CD1c-positive myeloid dendritic cell (primary cell): ENCODE measurements at regions not wholly inside any gene's neighbourhood (a gene's known extent, or its start where the extent isn't known, plus 50 kb on each side); places are given as distances from the start of the nearest gene placed in this dataset.
"Not testable (repeated sequence)": the region's sequence is repeated elsewhere in the genome, so short reads cannot be mapped to it uniquely, and the experiment has no call there.

ENCODE experiments used
- DNase-seq: peaks from one replicate; pipeline ENCODE4 v3.0.0-alpha.2; 2016; ENCODE audit errors: extremely low spot score

DNA sequence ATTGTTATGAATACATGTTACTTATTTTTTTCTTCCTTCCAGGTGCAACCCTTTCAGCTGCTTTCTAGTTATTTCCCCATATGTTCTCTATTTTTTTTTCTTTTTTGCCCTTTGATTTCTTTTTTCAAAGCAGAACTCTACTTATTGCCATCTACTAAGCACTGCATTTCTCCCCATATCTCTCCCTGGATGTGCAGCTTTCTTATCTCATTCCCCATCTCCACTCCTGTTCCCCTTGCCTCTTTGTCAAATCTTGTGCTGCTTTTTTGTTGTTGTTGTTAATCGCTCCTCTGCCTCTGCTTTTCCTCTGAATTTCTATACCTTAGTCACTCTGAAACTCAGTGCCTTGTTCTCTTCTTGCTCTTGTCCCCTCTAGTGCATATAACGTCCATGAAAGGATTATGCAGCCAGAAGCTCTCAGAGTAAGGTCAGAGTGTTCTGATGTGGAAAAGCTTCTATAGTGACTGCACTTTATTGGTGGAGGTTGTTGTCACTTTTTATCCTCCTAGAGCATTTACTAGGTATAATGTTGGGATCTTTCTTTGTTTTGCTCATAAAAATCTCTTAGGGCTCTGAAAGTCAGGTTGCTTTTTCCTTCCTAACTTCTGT lies 51.1 kb upstream of the JADE1 start:
- DNase-seq: no peak

DNA sequence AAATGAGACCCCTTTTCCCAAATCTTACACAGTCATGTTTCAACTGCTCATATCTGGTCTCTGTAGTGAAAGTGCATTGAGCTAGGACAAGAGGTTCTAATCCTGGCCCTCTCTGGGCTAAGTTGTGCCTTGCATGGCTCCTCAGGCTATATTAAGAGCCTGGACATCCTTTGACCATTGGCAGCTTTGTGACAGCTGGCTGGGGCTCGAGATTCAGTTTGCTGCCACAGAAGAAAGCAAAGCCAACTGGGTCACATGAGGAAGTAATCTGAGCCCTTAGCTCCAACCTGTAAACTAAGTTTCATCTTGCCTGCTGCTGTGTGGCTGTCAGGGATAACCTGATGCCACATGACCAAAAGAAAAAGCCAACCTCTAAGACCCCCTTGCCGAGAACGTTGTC lies 51.8 kb upstream of the JADE1 start:
- DNase-seq: no peak

DNA sequence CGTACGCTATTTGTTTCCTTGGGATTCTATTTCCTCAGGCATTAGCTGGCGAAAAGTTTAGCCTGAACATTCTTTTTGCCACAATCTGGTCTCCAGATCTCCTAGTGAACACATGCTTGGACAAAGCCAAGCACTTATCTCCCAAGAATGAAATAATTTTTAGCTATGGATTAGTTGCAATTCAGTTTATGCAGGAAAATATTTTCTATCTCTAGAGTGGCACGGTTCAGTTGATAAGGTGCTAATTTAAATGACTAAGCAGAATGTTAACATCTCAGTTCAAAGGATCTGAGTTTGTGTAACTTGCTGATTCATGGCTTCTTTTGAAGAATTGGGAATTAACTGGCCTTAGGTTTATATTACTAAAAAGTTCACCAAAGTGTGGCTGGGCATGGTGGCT lies 58.1 kb upstream of the JADE1 start:
- DNase-seq: no peak

DNA sequence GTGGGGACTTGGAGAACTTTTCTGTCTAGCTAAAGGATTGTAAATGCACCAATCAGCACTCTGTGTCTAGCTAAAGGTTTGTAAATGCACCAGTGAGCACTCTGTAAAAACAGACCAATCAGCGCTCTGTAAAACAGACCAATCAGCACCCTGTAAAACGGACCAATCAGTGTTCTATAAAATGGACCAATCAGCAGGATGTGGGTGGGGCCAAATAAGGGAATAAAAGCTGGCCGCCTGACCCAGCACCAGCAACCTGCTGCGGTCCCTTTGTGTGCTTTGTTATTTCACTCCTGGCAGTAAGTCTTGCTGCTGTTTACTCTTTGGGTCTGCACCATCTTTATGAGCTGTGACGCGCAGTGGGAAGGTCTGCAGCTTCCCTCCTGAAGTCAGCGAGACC lies 67.8 kb upstream of the JADE1 start:
- not testable (repeated sequence) for DNase-seq

DNA sequence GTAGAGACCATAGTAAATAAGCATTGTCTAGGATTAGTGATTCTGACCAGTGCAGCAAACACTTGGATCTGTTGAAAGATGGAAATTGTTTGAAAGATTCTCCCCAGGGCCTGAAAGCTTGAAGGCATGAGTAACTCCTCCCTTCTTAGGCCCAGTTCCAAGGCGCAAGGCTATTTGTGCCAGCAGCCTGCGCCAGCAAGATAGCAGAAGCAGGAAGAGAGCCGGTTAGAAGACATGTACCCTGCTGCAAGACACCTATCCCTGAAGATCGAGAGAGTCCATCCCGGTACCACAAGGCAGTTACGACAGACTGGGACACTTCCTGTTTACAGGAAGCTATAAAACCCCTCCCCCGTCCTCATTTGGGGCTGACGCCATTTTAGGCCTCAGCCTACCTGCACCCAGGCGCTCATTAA lies 72.4 kb upstream of the JADE1 start:
- no peak for DNase-seq

DNA sequence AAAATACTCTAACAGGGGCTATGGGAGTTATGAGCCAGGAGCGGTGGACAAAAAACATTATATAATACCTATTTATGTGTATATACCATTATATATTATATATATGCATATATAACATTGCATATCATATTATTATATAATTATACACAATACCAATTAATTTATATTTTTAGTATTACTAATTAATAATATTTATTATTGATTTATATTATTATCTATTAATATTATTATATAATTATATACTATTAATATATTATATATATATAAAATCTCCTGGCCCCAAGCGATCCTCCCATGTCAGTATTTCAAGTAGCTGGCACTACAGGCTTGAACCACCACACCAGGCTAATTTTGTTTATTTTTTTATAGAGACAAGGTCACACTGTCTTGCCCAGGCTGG lies 73.8 kb upstream of the JADE1 start:
- DNase-seq: no peak

DNA sequence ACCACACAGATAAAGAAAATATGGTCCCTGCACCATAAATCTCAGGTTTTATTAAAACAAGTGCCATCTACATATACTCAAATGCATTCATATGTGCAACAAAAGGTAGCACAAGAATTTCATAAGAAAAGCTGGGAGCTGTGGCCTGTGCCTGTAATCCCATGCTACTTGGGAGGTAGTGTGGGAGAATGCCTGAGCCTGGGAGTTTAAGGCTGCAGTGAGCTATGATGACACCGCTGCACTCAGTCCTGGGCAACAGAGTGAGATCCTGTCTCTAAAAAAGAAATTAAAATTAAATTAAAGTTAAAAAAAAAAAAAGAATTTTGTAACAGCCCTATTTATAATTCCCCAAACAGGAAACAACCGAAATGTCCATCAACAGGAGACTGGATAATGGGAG lies 81.3 kb upstream of the JADE1 start:
- no peak for DNase-seq

DNA sequence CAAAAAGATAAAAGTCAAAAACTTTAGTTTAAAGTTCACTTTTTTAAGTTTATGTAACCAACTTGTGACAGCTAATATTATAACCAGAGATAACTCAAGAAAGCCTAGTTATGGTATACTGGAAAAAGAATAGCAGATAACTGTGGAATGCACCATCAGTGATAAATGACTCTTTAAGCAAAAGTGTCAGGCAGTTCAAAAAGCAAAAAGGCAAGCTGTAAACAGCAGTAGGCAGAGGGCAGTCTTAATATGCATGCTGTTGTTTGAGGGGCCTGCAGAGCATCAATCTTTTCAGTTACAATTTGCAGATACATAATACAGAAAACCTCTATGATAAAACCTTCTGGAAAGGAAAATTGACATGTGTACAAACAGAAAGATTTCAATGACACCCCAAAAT lies 81.8 kb upstream of the JADE1 start:
- DNase-seq: no peak

DNA sequence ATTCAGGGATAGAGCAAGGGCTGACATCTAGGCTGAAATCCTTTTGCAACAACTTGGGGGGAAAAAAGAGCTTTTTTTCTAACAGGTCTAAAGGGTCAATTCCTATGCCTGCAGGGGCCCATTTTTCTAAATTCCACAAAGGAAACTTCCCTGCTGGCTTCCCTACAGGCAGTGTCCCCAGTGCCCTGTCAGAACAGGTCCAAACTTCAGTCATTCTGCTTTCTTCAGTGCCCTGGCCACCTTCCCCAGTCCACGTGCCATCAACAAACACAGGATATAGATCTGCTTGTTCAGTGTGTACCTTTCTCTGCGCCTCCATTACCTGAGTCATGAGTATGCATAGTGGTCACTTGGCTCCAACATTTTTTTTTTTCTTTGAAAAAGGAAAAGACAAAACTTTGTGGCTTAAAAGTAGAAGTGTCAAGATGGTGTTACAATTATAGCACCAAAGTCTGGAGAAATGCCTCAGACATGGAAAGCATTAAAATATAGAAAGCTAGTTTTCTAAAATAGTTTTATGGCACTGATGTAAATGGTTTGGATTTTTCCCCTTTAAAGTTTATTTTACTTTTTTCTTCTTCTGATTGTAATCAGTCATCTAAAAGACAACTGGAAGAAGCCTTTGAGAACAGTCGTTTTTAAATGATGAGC lies 84.0 kb upstream of the JADE1 start:
- DNase-seq: no peak

DNA sequence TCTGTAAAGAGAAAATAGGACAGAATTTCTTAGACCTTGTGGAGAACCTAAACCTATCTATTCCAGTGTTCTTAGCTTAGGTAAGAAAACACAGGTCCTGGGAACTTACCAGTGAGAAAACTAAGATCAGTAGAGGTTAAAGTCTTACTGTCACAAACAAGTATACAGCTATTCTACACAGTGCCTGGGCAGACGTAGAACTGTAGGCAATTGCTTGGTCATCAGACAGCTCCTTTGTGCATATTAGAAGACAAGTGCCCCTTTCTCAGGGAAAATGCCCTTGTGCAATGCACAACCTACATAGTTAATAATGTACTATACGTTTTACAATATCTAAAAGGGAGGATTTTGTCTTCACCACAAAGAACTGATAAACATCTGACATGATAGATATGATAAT lies 86.6 kb upstream of the JADE1 start:
- DNase-seq: no peak

DNA sequence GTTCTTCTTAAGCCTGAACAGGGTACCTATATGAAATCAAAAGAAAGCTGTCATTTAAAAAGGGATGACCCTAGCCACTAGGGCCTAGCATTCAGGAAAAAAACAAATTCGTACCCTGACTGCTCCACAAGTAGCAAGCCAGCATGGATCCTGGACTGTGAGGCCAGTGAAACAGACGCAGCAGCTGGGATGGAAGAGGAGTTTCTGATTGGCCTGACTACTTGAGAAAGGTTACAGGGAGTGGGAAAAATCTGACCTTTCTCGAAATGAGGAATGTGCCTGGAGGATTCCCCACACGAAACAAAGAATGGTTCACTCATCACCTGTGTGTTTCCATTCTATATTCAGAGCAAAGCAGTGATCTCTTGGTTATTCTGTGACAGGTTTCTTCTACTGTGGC lies 87.6 kb upstream of the JADE1 start:
- DNase-seq: no peak

DNA sequence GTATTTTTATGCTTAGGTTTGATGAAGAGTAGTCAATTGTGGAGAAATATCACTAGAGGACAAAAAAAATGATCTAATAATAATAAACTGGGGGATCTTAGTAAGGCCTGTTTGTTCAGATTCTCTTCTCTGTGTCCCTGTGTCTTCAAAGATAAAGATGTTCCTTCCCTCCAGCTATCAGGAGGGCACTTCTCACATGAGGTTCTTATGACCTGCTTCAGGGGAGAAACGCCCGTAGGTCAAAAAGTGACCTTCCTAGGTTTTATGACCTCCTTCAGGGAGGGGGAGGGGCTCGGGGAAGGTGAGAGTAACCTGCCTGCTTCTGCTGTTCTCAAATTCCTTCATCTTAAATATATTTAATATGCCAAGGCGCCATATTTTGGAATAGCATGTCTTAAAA lies 89.2 kb upstream of the JADE1 start:
- no peak for DNase-seq

DNA sequence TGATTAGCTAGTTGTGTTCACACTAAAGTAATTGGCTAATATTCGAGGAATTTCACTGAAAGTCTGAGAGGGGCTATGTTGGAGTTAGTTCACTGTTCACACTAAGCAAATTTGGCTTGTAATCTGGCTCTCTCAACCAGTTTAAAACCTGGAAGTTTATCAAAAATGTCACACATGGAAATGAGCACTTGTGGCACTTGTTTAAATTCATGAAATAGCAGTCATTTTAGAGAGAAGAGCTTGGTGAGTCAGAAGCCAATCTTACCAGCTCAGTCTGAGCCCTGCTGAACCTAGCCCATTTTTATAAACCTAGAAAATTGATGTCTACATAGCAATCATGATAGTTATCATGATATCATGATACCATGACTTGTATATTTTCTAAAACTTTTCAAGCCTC lies 90.7 kb upstream of the JADE1 start:
- DNase-seq: no peak

DNA sequence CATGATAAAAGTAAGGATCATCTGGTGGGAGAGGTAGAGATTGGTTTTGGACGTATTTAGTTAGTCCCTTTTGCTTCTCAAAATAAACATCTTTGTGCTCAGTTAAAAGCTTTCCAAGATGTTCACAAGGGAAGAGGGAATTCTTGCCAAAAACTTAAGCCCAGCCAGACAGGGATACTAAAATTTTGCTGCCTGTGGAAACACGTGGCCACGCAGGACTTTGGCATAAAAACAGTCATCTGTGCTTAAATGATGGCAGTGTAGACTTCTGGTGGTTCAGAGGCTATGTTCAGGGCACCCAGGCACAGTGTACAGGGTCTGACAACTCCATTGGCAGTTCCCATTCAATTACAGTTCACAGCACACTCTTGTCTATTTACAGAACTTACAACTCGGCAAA lies 93.2 kb upstream of the JADE1 start:
- DNase-seq: no peak

DNA sequence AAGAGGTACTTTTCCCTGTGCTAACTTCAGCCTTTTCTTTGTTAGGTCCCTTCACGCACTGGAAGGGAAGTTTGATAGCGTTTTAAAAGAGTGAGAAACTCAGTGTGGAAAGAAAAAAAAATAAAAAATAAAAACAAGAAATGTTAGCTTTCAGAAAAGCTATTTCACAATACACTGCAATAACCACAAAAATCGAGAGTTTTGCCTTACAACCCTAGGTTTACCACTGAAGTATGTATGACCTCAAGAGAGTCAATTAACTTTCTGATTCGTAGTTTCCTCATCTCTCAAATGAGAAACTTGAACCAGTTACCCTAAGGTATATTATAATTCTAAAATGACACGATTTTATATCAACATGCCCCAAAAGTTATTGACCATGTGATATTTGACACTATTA lies 93.9 kb upstream of the JADE1 start:
- DNase-seq: no peak

DNA sequence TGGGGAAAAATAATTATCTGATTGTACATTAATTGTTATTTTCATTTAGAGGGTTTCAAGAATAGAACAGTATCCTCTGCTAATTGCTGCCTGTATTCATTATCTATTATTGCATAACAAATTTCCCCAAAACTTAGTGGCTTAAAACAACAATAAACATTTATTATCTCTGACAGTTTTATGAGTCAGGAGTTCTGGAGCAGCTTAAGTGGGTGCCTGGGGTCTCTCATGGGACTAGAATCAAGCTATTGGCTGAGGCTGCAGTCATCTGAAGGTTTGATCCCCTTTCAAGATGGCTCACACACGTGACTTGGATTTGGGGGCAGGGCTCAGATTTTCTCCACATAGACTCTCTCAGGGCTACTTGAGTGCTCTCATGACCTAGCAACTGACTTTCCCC lies 98.1 kb upstream of the JADE1 start:
- DNase-seq: no peak

DNA sequence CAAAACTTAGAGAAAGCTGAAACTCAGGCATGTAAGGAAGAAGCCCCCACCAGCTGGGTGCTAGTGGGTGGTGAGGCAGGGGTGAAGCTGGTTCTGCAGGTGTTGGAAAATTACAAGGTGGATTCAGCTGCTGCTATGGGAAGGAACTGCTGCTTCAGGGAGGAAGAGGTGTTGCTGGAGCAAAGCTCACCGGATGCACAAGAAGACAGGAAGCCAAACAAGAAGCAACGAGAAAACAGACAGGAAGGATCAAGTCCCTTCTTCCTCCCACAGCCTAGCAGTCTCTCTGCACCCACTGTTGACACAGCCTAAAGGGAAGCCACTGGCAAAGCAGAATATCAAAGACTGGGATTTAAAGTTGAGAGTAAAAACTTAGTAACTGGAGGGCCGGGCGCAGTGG lies 100.2 kb upstream of the JADE1 start:
- no peak for DNase-seq

DNA sequence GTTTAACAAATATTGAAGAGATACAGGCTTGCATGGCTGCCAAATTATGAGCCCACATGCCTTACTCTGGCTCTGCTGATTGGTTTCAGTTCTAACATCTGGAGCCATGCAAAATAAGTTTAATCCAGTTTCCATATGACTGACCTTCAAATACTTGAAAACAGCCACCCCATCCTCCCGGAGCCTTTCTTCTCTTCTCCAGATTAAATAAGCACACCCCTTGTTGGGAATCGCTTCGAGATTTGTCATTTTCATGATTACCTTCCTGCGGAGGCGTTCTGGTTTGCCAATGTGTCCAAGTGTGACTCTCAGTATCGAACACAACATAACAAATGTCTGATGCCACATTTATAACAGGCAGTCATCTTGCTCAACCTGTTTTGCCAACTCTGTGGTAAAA lies 101.6 kb upstream of the JADE1 start:
- no peak for DNase-seq

DNA sequence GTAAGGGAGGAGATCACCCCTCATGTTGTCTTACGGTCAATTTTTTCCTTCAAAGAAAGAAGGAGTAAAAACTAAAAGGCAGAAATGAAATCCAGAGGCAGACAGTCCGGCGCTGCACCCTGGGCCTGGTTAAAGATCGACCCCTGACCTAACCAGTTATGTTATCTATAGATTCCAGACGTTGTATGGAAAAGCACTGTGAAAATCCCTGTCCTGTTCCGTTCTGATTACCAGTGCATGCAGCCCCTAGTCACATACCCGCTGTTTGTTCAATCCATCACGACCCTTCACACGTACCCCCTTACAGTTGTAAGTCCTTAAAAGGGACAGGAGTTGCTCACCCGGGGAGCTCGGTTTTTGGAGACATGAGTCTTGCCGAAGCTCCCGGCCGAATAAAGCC lies 105.6 kb upstream of the JADE1 start:
- DNase-seq: no peak

DNA sequence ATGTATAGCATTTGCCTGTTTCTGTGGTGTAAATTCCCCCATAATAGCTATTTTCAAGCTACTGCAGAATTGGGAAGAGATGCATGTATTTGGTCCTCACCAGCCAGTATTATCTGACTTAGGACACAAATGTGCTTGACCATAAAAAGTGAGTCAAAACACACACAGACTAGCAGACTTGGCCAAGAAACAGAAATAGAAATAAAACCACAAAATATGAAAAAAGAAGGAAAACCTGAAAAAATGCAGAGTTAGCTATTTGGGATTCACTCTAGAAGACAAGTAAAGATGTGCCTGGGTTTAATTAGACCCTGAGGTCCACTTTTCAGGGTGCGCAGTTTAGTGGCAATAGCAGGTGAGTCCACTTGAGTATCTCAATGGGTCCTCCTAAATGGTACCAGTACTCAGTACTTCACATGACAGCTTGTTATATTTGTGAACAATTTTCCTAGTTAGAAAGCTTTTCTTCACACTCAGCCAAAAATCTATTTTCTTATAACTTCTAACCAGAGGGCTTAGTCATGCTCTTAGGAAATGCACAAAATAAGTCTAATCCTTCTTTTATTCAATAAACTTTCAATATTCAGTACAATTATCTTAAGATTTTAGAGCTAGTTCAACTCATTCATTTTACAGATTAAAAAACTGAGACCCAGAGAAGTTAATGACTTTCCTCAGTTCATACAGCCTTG lies 108.7 kb upstream of the JADE1 start:
- no peak for DNase-seq

DNA sequence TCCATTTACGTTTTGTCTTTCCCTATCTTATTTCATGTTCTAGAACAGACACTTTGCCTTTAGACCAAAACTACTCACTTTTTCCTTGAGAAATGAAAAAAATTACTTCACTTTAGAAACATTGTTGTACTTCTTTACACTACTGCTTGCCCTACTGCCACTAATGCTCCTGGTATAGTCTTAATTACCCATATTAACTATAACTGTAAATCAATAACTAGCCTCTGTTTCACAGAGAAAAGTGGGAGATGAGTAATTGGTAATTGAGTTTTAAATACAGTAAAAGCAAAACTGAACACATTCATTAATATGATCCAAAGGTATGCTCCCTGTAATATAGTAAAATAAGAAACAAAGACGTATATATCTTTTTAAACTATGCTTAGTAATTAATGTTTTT lies 111.1 kb upstream of the JADE1 start:
- DNase-seq: no peak

DNA sequence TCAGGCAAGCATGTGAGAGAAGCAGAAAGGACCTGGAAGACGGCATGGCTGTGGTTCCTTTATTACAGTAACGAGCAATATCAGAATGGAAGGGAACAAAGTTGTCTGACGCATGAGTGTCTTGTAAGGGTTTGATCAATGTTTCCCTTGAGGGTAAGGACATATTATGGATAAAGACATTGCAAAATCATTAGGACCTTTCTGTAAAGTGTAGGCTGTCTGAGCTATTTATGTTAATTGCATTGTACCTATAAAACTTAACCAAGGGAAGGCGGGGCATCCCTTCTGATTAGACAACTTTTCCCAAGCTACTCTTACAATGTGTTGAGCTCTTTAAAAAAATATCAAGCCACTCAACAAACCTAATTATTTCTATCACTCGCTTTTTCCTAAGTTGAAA lies 112.2 kb upstream of the JADE1 start:
- no peak for DNase-seq

DNA sequence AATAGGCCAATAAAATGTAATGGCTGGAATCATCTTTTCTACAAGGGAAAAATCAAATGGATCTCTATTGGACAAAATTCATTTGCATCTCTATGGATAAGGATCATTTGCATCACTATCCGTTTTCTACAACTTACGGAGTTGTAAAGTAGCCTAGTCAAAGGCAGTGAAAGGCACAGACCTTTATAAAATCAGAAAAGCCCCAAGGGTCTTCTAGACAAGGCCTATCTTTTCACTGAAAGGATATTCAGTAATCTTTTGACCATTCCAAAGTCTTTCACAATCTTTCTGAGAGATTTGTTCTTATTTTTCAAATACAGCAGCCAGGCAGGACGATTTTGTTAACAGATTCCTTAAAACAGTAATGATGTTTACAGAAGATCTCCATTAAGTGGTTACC lies 119.5 kb upstream of the JADE1 start:
- DNase-seq: no peak
